Skin of body (tissue), 1 donor: ENCODE measurements at regions not wholly inside any gene's neighbourhood (a gene's known extent, or its start where the extent isn't known, plus 50 kb on each side); places are given as distances from the start of the nearest gene placed in this dataset.
A peak's percentile ranks its signal among the peaks of the same experiment; 100 is the strongest.

Experiments used
- DNase-seq: peaks from one replicate; lab custom pipeline; 2025; lab: John Stamatoyannopoulos, UW

GRCh38 chr1:14189381-14189780 lies 409.1 kb upstream of the KAZN start:
- DNase-seq, result no peak

DNA sequence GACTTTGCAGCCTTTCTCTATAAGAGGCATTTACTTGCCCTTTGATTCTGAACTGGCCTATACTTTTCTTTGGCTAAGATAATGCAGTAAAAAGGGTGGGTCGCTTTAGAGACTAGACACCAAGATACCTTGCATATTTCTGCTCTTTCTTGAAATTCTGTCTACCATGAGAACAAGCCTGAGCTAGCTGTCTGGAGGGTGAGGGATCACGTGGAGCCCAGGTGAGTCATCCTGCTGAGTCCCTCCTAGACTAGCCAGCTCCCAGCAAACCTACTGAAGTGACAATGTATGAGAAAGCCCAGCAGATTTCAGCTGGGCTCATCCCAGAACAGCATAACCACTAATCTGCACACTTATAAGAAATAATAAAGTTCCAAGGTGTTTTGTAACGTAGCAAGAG lies 408.0 kb upstream of the KAZN start:
- no peak for DNase-seq

DNA sequence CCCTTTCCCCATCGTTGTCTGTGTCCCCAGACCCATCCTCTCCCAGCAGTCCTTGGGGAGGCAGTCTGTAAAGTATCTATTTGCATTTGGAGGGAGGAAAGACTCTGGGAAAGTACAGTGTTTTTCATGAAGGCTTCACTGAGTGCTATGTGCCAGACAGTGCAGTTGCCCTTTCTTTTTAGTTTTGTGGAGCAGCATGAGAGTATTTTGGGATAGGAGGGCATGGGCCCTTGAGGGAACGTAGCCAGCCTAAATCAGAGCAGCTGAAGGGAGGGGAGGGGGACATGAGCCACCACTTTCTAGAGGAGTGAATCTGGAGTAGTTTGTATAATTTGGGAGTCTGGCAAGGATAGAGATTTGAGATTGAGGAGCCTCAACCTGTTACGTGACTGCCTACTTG lies 404.0 kb upstream of the KAZN start:
- DNase-seq, result no peak

DNA sequence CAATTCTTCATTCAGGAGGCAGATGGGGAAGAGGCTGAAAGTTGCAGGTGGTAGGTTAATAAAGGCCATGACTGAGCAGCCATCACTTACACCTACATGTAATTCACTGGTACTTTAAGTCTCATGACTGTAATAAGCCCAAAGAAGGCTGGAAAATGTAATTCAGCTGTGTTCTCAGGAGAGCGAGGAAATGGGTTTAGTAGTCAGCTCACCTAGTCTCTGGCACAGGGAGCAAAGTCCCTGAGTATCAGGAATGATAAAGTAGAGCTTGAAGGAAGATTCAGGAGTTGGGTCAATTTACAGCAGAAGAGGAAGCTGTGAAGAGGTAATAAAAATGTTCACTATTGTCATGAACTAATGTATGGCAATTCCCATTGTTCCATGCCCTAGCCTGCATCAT lies 393.4 kb upstream of the KAZN start:
- no peak for DNase-seq

- DNase-seq, result no peak
Observed at GRCh38 chr1:14215151-14215550, 383.3 kb upstream of the KAZN start.

GRCh38 chr1:14217384-14217783 lies 381.1 kb upstream of the KAZN start:
- no peak for DNase-seq

DNA sequence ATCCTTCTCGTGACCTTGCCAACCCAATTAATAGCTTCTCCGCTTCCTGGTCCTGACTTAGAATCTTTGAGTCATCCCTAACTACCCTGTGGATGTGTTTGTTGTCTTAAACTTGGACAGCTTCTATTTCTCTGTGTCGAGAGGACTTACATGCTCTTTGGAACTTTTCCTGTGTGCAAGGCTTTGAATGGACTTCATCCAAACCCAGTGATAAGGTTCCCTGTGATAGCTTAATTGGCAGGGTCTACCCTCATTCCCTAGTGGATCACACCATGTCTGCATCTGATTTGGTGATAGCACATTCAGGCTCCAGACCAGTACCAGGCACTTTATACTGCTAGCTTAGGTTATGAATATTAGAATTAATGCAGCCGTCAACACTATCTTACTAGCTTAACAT lies 378.2 kb upstream of the KAZN start:
- DNase-seq, result no peak

DNA sequence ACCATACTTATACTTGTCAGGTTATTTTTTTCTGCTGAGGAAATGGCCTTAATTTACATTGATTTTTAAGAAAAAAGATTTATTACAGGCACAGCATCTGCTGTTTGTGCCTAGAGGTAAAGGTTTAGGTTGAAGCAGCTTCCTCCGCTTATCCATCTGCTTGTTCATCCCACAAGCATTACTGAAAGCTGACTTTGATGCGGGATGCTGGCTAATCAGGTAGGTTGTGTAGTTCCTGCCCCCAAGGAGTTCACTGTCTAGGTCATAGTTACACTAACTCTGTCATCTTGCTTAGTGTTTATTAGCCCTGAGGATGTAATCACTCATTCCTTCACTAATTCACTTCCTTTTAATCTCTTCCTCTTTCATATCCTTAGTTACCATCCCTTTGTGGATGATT lies 377.7 kb upstream of the KAZN start:
- DNase-seq, result no peak

- no peak for DNase-seq
Observed at GRCh38 chr1:14222086-14222485, 376.4 kb upstream of the KAZN start.

DNA sequence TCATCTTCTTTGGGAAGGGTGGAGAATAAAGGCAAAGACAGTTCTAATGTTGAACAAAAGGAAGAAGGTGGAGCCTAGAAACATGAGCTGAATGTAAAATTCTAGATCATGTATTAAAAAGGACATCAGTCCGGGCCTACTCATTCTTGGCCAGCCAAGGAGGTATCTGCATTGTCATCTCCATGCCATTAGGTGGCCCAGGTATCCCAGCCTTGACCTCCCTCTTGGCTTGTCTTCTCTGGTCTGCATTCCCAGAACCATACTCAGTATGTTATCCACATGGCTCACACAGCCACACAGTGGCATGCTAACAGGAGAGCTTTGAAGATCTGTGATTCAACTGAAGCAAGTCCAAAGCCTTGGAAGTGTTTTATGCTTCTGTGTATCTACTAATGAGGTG lies 369.8 kb upstream of the KAZN start:
- no peak for DNase-seq

DNA sequence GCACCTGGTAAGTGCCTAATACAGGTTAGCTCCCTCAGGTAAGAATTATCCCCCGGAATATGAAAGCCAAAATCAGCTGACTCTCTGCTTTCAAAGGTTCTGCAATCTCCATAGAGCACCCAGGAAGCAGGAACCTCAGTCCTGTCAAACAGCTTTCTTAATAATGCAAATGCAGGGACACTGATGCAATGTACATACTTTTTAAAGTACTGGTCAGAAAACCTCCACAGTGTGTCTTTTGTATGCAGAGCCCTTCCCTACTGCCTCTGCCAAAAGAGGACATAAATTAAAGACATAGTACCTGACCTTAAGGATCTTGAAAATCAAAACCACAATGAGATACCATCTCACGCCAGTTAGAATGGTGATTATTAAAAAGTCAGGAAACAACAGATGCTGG lies 365.0 kb upstream of the KAZN start:
- no peak for DNase-seq

GRCh38 chr1:14236097-14236496 lies 362.4 kb upstream of the KAZN start:
- DNase-seq, result no peak

DNA sequence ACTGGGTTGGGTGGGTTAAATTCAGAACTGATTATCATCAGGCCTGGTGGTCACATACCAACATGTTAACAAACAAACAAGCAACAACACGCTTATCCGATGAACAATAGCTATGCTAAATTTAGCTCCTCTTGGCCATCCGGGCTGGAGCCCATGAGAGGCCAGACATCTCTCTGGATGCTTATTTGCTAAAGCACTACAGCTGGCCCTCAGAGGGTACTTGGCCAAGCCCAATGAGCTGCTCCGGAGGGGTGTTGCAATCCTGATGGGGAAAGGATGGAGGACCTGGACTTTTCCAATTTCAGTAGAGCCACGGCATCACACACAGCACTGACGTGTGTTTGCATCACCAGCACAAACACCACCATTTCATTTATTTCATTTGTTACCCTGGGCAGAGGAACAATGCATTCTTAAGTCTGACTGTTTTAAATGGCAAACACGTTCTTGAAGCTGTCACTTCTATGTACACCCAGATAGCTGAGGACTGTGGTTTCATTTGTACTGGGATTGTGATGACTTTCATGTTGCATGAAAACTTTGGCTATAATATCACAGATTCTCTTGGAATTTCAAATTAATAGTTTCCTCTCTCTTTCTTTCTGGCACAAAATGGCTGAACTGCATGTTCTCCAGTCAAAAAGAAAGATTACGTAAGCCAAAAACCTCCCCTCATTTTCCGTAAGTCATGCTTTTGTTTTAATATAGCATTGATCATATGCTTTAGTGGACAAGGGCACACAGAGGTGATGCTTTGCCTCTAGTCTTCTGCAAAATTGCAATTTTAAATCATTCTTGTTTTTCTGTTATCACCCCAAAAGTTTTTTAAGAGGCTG lies 359.8 kb upstream of the KAZN start:
- DNase-seq, result peak; percentile 32

- no peak for DNase-seq
Observed at GRCh38 chr1:14240265-14240664, 358.2 kb upstream of the KAZN start.

GRCh38 chr1:14242123-14242522 lies 356.4 kb upstream of the KAZN start:
- DNase-seq, result no peak

DNA sequence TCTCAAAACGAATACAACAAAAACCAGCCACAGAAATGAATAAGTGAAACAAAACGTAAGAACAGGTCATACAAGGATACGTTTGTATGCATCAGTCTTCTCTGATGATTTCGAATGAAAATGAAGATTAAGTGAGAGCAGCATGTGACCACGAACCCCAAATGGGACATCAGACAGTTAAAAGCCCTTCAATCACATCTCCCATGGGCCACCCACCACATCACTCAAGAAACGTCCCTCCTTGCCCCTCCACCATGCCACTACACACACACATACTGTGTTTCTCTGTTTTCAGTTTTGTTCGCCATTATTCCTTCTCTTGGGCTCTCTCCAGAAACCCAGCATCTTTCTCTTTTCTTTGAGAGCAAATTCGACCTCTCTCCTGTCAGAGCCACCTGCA lies 355.6 kb upstream of the KAZN start:
- DNase-seq, result no peak

GRCh38 chr1:14245954-14246353 lies 352.5 kb upstream of the KAZN start:
- peak; percentile 55 for DNase-seq

GRCh38 chr1:14246471-14246870 lies 352.0 kb upstream of the KAZN start:
- DNase-seq, result peak; percentile 52

DNA sequence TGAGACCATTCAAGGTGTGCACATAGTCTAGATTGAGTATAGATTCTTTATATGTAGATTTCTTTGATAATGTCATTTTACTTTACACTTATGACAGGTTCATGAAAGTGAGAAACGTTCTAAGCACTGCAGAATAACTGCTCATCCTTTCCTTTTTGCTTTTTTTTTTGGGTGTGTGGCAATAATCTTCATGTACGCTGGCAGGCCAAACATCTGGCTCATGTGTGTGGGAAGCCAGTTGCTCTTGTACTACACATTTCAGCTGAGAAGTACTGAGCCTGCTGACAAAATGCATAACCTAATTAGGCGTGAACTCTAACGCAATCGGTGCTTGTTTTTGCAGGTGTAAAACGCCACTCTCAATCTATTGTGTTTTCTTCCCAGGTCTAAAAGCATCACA lies 350.8 kb upstream of the KAZN start:
- peak; percentile 26 for DNase-seq

DNA sequence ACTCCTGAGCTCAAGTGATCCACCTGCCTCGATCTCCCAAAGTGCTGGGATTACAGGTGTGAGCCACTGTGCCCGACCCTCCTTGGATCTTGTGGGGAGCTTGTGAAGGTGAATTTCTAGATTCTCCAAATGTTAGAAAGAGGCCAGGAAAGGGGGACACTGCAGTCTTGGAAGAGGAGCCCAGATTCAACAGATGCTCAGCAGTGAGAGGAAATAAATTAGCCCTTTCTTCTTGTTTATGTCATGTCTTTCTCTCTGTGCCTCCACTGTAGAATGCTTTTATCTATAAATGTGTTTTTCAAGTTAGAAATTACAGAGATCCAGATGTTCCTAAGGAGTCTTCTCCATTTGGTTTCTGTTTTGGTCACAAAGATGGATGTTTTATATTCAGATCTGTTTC lies 346.6 kb upstream of the KAZN start:
- peak; percentile 86 for DNase-seq

GRCh38 chr1:14253676-14254075 lies 344.8 kb upstream of the KAZN start:
- DNase-seq, result no peak

- peak; percentile 73 for DNase-seq
Observed at GRCh38 chr1:14254251-14254650, 344.2 kb upstream of the KAZN start.

DNA sequence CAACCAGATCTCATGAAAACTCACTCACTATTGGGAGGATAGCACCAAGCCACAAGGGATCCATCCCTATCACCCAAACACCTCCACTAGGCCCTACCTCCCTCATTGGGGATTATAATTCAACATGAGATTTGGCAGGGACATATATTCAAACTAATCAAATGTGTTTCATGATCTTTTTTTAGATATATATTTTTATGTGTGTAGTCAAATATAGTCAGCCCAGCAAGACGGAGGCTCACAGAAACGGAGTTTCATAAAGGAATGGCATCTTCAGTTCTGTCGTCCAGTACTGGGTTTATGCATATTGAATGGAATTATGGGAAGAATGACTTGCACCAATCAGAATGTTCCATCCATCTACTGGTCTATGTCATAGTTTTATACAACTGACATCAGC lies 343.3 kb upstream of the KAZN start:
- DNase-seq, result no peak

- DNase-seq, result no peak
Observed at GRCh38 chr1:14255711-14256110, 342.8 kb upstream of the KAZN start.
